SK-N-MC (cell line): ENCODE measurements at regions not wholly inside any gene's neighbourhood (a gene's known extent, or its start where the extent isn't known, plus 50 kb on each side); places are given as distances from the start of the nearest gene placed in this dataset.

Experiments
- DNase-seq: peaks from one replicate; pipeline ENCODE4 v3.0.0-alpha.2; 2011; ENCODE audit warnings: low read depth, low spot score
- H3K27ac ChIP-seq: fragments of 200-600 bp; sonication (generic); 2 replicates; pipeline ENCODE4 v1.5.1; 2016; ENCODE audit warnings: mixed run types
- H3K36me3 ChIP-seq: fragments of 200-600 bp; sonication (generic); 2 replicates; pipeline ENCODE4 v1.6.1; 2017; ENCODE audit warnings: antibody characterized with exemption, low read length, mixed read lengths; ENCODE audit not compliant: insufficient read depth
- H3K4me3 ChIP-seq: fragments of 200-600 bp; sonication (generic); 2 replicates; pipeline ENCODE4 v1.5.1; 2016
- H3K9ac ChIP-seq: fragments of 200-600 bp; sonication (generic); 2 replicates; pipeline ENCODE4 v1.8.0; 2017; ENCODE audit warnings: mixed run types, mixed read lengths; ENCODE audit not compliant: insufficient read length
- H3K9me3 ChIP-seq: fragments of 200-600 bp; sonication (generic); 2 replicates; pipeline ENCODE4 v1.6.1; 2017; ENCODE audit warnings: low read depth, mild to moderate bottlenecking, antibody characterized with exemption, low read length, moderate library complexity, mixed read lengths
- EZH2 ChIP-seq: fragments of 200-600 bp; sonication (generic); IDR thresholded peaks from one replicate; pipeline ENCODE4 v1.6.1; 2017; ENCODE audit warnings: antibody characterized with exemption
- FOXP2 ChIP-seq: optimal IDR thresholded peaks from 2 replicates; pipeline ENCODE3; 2011; ENCODE audit warnings: mild to moderate bottlenecking, moderate library complexity; ENCODE audit not compliant: insufficient read depth; ENCODE audit errors: extremely low read length, control extremely low read depth
- POLR2AphosphoS5 ChIP-seq: IDR thresholded peaks from 2 replicates; pipeline ENCODE4 v1.6.1; 2012; ENCODE audit warnings: mild to moderate bottlenecking, low read depth, low read length, borderline replicate concordance

DNA sequence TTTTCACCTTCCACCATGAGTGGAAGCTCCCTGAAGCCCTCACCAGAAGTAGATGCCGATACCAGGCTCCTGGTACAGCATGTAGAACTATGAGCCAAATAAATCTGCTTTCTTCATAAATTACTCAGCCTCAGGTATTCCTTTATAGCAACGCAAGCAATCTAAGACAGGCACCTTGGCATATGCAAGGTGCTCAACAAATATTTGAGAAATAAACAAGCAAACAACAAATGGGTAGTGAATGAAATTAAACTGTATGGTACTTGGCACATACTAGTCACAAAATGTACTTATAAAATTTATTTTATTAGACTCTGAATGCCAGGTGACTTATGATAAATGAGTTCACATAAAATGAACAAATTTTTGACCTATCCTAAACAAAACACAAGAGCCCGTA lies 220.3 kb downstream of the MAFB start:
- Histone ChIP-seq H3K9ac (no peak overlapping the region), H3K9me3 (no peaks in the 10 kb centered on the region), H3K4me3 (no peak overlapping the region), H3K36me3 (no peaks in the 10 kb centered on the region), H3K27ac (no peak overlapping the region)
- TF ChIP-seq EZH2 (no peak), FOXP2 (no peak), POLR2AphosphoS5 (no peak)
- DNase-seq = no peak

GRCh38 chr20:40467703-40468411 lies 221.2 kb downstream of the MAFB start:
- Histone ChIP-seq H3K9ac (no peak overlapping the region), H3K4me3 (no peak overlapping the region), H3K36me3 (no peaks in the 10 kb centered on the region), H3K9me3 (no peaks in the 10 kb centered on the region), H3K27ac (no peak overlapping the region)
- no peak for DNase-seq
- TF ChIP-seq EZH2 (no peak), FOXP2 (no peak), POLR2AphosphoS5 (no peak)

- Histone ChIP-seq H3K4me3 (no peak overlapping the region), H3K9ac (no peak overlapping the region), H3K9me3 (no peaks in the 10 kb centered on the region), H3K27ac (peak overlapping the region; percentile 29; the same call in 1 of the 2 replicates), H3K36me3 (no peaks in the 10 kb centered on the region)
- TF ChIP-seq EZH2 = no peak
- no peak for TF ChIP-seq POLR2AphosphoS5
- no peak for TF ChIP-seq FOXP2
- DNase-seq = peak; percentile 69
Observed at GRCh38 chr20:40467067-40467466, 222.0 kb downstream of the MAFB start.

- H3K4me3 ChIP-seq = no peak overlapping the region
- TF ChIP-seq FOXP2 = no peak
- no peak for TF ChIP-seq EZH2
- no peak for TF ChIP-seq POLR2AphosphoS5
- no peaks in the 10 kb centered on the region for H3K9me3 ChIP-seq
- no peak overlapping the region for H3K27ac ChIP-seq
- no peak for DNase-seq
- no peaks in the 10 kb centered on the region for H3K36me3 ChIP-seq
- H3K9ac ChIP-seq = no peak overlapping the region
Observed at GRCh38 chr20:40464731-40465208, 224.3 kb downstream of the MAFB start.

DNA sequence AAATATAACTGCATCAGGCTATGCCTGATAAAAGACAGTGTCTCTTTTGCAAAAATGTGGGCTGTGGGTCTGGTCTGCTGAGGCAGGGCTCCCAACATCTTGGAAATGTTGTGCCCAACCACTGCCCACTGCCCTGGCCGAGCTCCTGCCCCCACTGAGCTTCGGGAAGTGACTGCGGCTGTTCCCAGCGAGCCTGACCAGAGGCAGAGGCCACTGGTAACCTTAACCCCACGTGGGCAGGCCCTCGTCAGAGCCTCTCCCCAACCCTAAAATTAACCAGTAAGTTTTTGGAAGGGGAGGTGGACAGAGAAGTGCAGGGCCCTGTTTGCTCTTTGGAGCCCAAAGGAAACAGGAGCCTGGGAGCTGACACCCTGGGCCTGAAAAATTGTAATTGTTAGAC lies 225.9 kb downstream of the MAFB start:
- DNase-seq = no peak
- TF ChIP-seq POLR2AphosphoS5 (no peak), FOXP2 (no peak), EZH2 (no peak)
- Histone ChIP-seq H3K27ac (peak overlapping the region; percentile 98), H3K36me3 (no peaks in the 10 kb centered on the region), H3K9ac (peak overlapping the region; percentile 54), H3K4me3 (peak overlapping the region; percentile 54; the same call in 1 of the 2 replicates), H3K9me3 (no peaks in the 10 kb centered on the region)

GRCh38 chr20:40462566-40462965 lies 226.5 kb downstream of the MAFB start:
- peak overlapping the region; percentile 54 for H3K9ac ChIP-seq
- no peaks in the 10 kb centered on the region for H3K36me3 ChIP-seq
- peak overlapping the region; percentile 98 for H3K27ac ChIP-seq
- H3K4me3 ChIP-seq = peak overlapping the region; percentile 54
- peak; percentile 69 for DNase-seq
- H3K9me3 ChIP-seq = no peaks in the 10 kb centered on the region
- TF ChIP-seq EZH2 = no peak
- TF ChIP-seq POLR2AphosphoS5 = peak; percentile 38; the same call in 1 of the 2 replicates

DNA sequence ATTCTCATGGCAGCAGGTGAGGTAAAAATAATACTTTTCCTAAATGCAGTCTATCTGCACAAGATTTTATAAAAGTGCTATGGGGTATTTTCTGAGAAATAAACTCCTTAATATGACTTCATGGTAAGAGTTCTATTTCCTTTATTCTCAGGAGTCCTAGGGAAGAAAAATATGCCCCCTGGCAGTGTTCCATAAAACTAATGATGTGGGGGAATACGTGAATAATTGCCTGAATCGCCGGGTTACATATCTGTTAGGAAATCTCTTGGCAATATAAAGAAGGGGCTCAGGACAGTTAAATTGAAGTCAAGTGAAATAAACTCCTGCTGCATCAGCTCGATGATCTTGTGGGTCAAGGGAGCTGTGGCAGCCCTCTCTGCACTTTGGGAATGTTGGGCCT lies 229.7 kb downstream of the MAFB start:
- peak overlapping the region; percentile 96 for H3K27ac ChIP-seq
- peak overlapping the region; percentile 15; the same call in 1 of the 2 replicates for H3K4me3 ChIP-seq
- peak; percentile 99 for DNase-seq
- no peaks in the 10 kb centered on the region for H3K9me3 ChIP-seq
- peak overlapping the region; percentile 68 for H3K9ac ChIP-seq
- H3K36me3 ChIP-seq = no peaks in the 10 kb centered on the region
- TF ChIP-seq EZH2 = no peak
- TF ChIP-seq POLR2AphosphoS5 = peak; percentile 57; the same call in 1 of the 2 replicates
- TF ChIP-seq FOXP2 = no peak

- Histone ChIP-seq H3K9ac (no peak overlapping the region), H3K27ac (no peak overlapping the region), H3K36me3 (no peaks in the 10 kb centered on the region), H3K4me3 (no peak overlapping the region), H3K9me3 (no peaks in the 10 kb centered on the region)
- DNase-seq = no peak
- TF ChIP-seq EZH2 (no peak), FOXP2 (no peak), POLR2AphosphoS5 (no peak)
Observed at GRCh38 chr20:40457404-40457803, 231.6 kb downstream of the MAFB start.
